H1 (cell line): ENCODE measurements at regions not wholly inside any gene's neighbourhood (a gene's known extent, or its start where the extent isn't known, plus 50 kb on each side); places are given as distances from the start of the nearest gene placed in this dataset.

Experiments used
- CTBP2 ChIP-seq: IDR thresholded peaks from 2 replicates; pipeline ENCODE4 v1.7.0; 2011; ENCODE audit warnings: borderline replicate concordance, mild to moderate bottlenecking, moderate library complexity, mixed read lengths, low read length; ENCODE audit not compliant: insufficient read depth, insufficient read length
- E2F6 ChIP-seq: IDR thresholded peaks from 2 replicates; pipeline ENCODE4 v1.6.1; 2012; ENCODE audit warnings: inconsistent platforms
- GABPA ChIP-seq: IDR thresholded peaks from 2 replicates; pipeline ENCODE4 v1.6.1; 2011; ENCODE audit warnings: mild to moderate bottlenecking, low read length, moderate library complexity, borderline replicate concordance; ENCODE audit not compliant: insufficient read depth
- NRF1 ChIP-seq: IDR thresholded peaks from 2 replicates; pipeline ENCODE4 v1.6.1; 2011; ENCODE audit warnings: mild to moderate bottlenecking, low read depth, low read length, improper control_type of control experiment
- YY1 ChIP-seq: IDR thresholded peaks from 2 replicates; pipeline ENCODE4 v1.6.1; 2011; ENCODE audit warnings: low read depth, mild to moderate bottlenecking, low read length
- ZNF274 ChIP-seq: IDR thresholded peaks from 2 replicates; pipeline ENCODE4 v1.7.0; 2012; ENCODE audit warnings: low read length, borderline replicate concordance; ENCODE audit errors: extremely low read depth

DNA sequence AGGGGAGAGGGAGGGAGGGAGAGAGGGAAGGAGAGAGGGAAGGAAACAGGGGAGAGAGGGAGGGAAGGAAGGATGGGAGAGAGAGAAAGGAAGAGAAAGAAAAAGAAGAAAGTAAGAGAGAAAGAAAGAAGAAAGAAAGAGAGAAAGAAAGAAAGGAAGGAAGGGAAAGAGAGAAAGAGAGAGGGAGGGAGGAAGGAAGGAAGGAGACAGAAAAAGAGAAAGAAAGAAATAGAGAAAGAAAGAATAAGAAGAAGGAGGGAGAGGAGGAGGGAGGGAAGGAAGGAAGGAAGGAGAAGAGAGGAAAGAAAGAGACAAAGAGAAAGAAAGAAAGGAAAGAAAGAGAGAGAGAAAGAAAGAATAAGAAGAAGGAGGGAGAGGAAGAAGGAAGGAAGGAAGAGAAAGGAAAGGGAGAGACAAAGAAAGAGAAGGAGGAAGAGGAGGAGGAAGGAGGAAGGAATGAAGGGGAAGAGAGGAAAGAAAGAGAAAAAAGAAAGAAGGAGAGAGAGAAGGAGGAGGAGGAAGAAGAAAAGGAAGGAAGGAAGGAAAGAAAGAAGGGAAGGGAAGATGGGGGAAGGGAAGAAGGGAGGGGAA, 189.6 kb downstream of the PARM1 start (continued):
- TF ChIP-seq GABPA (no peak), ZNF274 (no peak), YY1 (no peak), E2F6 (no peak), NRF1 (no peak), CTBP2 (no peak)
